Osteoblast (primary cell): ENCODE measurements at regions not wholly inside any gene's neighbourhood (a gene's known extent, or its start where the extent isn't known, plus 50 kb on each side); places are given as distances from the start of the nearest gene placed in this dataset.

ENCODE experiments used
- DNase-seq: peaks from one replicate; pipeline ENCODE4 v3.0.0; 2011; ENCODE audit warnings: low spot score, mixed read lengths; ENCODE audit not compliant: insufficient read length; ENCODE audit errors: missing footprints
- H2AFZ ChIP-seq: 2 replicates; pipeline ENCODE4 v1.6.0; 2011; ENCODE audit warnings: mild to moderate bottlenecking, low read length
- H3K27ac ChIP-seq: 2 replicates; pipeline ENCODE4 v1.5.1; 2011; ENCODE audit warnings: mild to moderate bottlenecking, low read depth, low read length, moderate library complexity
- H3K27me3 ChIP-seq: 2 replicates; pipeline ENCODE4 v1.6.0; 2012; ENCODE audit warnings: mild to moderate bottlenecking, control low read depth, inconsistent platforms, low read length, moderate library complexity; ENCODE audit not compliant: insufficient read depth
- H3K36me3 ChIP-seq: 2 replicates; pipeline ENCODE4 v1.5.1; 2011; ENCODE audit warnings: mild to moderate bottlenecking, low read length, control low read depth, moderate library complexity; ENCODE audit not compliant: insufficient read depth
- H3K4me1 ChIP-seq: 2 replicates; pipeline ENCODE4 v1.5.1; 2011; ENCODE audit warnings: mild to moderate bottlenecking, low read length, control low read depth, moderate library complexity; ENCODE audit not compliant: insufficient read depth
- H3K4me2 ChIP-seq: 2 replicates; pipeline ENCODE4 v1.6.0; 2011; ENCODE audit warnings: mild to moderate bottlenecking, low read length; ENCODE audit not compliant: insufficient read depth
- H3K4me3 ChIP-seq: fragments of 200-600 bp; sonication (generic); 3 replicates; pipeline ENCODE4 v1.5.1; 2012; ENCODE audit warnings: mild to moderate bottlenecking, low read length, inconsistent platforms; ENCODE audit not compliant: insufficient read depth
- H3K79me2 ChIP-seq: 2 replicates; pipeline ENCODE4 v1.6.0; 2012; ENCODE audit warnings: mild to moderate bottlenecking, low read length, control low read depth, inconsistent platforms; ENCODE audit not compliant: insufficient read depth
- H3K9me3 ChIP-seq: 2 replicates; pipeline ENCODE4 v1.5.1; 2011; ENCODE audit warnings: low read depth, low read length, control low read depth
- H4K20me1 ChIP-seq: 2 replicates; pipeline ENCODE4 v1.6.0; 2012; ENCODE audit warnings: mild to moderate bottlenecking, low read length, control low read depth; ENCODE audit not compliant: insufficient read depth
- CTCF ChIP-seq: IDR thresholded peaks from 2 replicates; pipeline ENCODE4 v1.5.1; 2011; ENCODE audit warnings: mild to moderate bottlenecking, low read depth, low read length, moderate library complexity; ENCODE audit errors: extremely low read depth

GRCh38 chr15:35852818-35853624 is 307.1 kb upstream of the DPH6 start:
- Histone ChIP-seq H3K4me1 (no peaks in the 10 kb centered on the region), H3K79me2 (no peaks in the 10 kb centered on the region), H3K27ac (no peak overlapping the region), H3K4me3 (no peak overlapping the region), H2AFZ (no peak overlapping the region), H3K4me2 (no peak overlapping the region), H3K36me3 (no peaks in the 10 kb centered on the region), H3K9me3 (no peaks in the 10 kb centered on the region), H4K20me1 (no peaks in the 10 kb centered on the region), H3K27me3 (peaks cover 2% of the 10 kb centered on the region)
- no peak for DNase-seq
- TF ChIP-seq CTCF: no peak

GRCh38 chr15:35854316-35854715 is 308.4 kb upstream of the DPH6 start:
- Histone ChIP-seq H3K27ac (no peak overlapping the region), H3K4me3 (no peak overlapping the region), H3K9me3 (no peaks in the 10 kb centered on the region), H3K36me3 (no peaks in the 10 kb centered on the region), H2AFZ (no peak overlapping the region), H3K27me3 (peaks cover 2% of the 10 kb centered on the region), H3K4me1 (no peaks in the 10 kb centered on the region), H3K79me2 (no peaks in the 10 kb centered on the region), H3K4me2 (no peak overlapping the region), H4K20me1 (no peaks in the 10 kb centered on the region)
- no peak for TF ChIP-seq CTCF
- DNase-seq: no peak

- Histone ChIP-seq H3K27me3 (no peaks in the 10 kb centered on the region), H3K4me3 (no peak overlapping the region), H3K4me1 (no peaks in the 10 kb centered on the region), H2AFZ (no peak overlapping the region), H4K20me1 (no peaks in the 10 kb centered on the region), H3K36me3 (no peaks in the 10 kb centered on the region), H3K79me2 (no peaks in the 10 kb centered on the region), H3K4me2 (no peak overlapping the region), H3K9me3 (no peaks in the 10 kb centered on the region), H3K27ac (no peak overlapping the region)
- no peak for DNase-seq
- no peak for TF ChIP-seq CTCF
These were observed 311.7 kb upstream of the DPH6 start for GRCh38 chr15:35857567-35858226.

- H2AFZ ChIP-seq: no peak overlapping the region
- TF ChIP-seq CTCF: no peak
- H3K4me2 ChIP-seq: no peak overlapping the region
- H4K20me1 ChIP-seq: no peaks in the 10 kb centered on the region
- no peaks in the 10 kb centered on the region for H3K79me2 ChIP-seq
- no peak overlapping the region for H3K4me3 ChIP-seq
- H3K36me3 ChIP-seq: no peaks in the 10 kb centered on the region
- no peaks in the 10 kb centered on the region for H3K9me3 ChIP-seq
- DNase-seq: no peak
- H3K27me3 ChIP-seq: no peaks in the 10 kb centered on the region
- no peak overlapping the region for H3K27ac ChIP-seq
- no peaks in the 10 kb centered on the region for H3K4me1 ChIP-seq
These were observed 312.7 kb upstream of the DPH6 start for GRCh38 chr15:35858707-35859106.
